OCI-LY3 (cell line): ENCODE measurements at regions not wholly inside any gene's neighbourhood (a gene's known extent, or its start where the extent isn't known, plus 50 kb on each side); places are given as distances from the start of the nearest gene placed in this dataset.

Experiments used
- H2AFZ ChIP-seq: fragments of 200-600, 300-600 bp; shearing (Covaris generic); 2 replicates; pipeline ENCODE4 v1.6.0; 2014; ENCODE audit warnings: antibody characterized with exemption, low read depth, low read length
- H3K27ac ChIP-seq: fragments of 200-600, 300-600 bp; sonication (generic); 2 replicates; pipeline ENCODE4 v1.5.1; 2014; ENCODE audit warnings: mild to moderate bottlenecking, low read length, moderate library complexity, mixed read lengths
- H3K27me3 ChIP-seq: fragments of 200-600, 300-600 bp; sonication (generic); 2 replicates; pipeline ENCODE4 v1.6.1; 2014; ENCODE audit warnings: low read depth, low read length, mixed read lengths
- H3K36me3 ChIP-seq: fragments of 200-600, 300-600 bp; sonication (generic); replicated peaks from 2 replicates; pipeline ENCODE3; 2014; ENCODE audit warnings: low read depth, low read length, mixed read lengths
- H3K4me1 ChIP-seq: fragments of 300-600, 200-600 bp; sonication (generic); 2 replicates; pipeline ENCODE4 v1.6.1; 2014; ENCODE audit warnings: low read length, mixed read lengths
- H3K4me2 ChIP-seq: fragments of 200-600, 300-600 bp; sonication (generic); 2 replicates; pipeline ENCODE4 v1.6.1; 2014; ENCODE audit warnings: low read length, mixed read lengths
- H3K4me3 ChIP-seq: fragments of 300-600, 200-600 bp; sonication (generic); 2 replicates; pipeline ENCODE4 v1.5.1; 2014; ENCODE audit warnings: antibody characterized with exemption, mild to moderate bottlenecking, low read length, moderate library complexity
- H3K79me2 ChIP-seq: fragments of 300-600, 200-600 bp; shearing (Covaris generic); 2 replicates; pipeline ENCODE4 v1.6.1; 2014; ENCODE audit warnings: mild to moderate bottlenecking, low read length, mixed read lengths
- H3K9ac ChIP-seq: fragments of 300-600, 200-600 bp; shearing (Covaris generic); 2 replicates; pipeline ENCODE4 v1.6.0; 2014; ENCODE audit warnings: mild to moderate bottlenecking, low read length, moderate library complexity
- H3K9me3 ChIP-seq: fragments of 200-600, 300-600 bp; shearing (Covaris generic); 2 replicates; pipeline ENCODE4 v1.6.1; 2014; ENCODE audit warnings: low read length, mixed read lengths; ENCODE audit not compliant: insufficient read depth
- H4K20me1 ChIP-seq: fragments of 200-600, 300-600 bp; sonication (generic); 2 replicates; pipeline ENCODE4 v1.6.1; 2016; ENCODE audit warnings: low read length, mixed read lengths; ENCODE audit not compliant: insufficient read depth
- EZH2phosphoT487 ChIP-seq: fragments of 200-600 bp; shearing (Covaris generic); IDR thresholded peaks from 2 replicates; pipeline ENCODE4 v1.6.1; 2018; ENCODE audit warnings: antibody characterized with exemption, mixed run types, low read depth
- TF ChIP-seq, protein P1 (sequence below): fragments of 200-600, 300-600 bp; sonication (generic); IDR thresholded peaks from 2 replicates; pipeline ENCODE4 v1.5.1; 2014; ENCODE audit warnings: antibody characterized with exemption, low read length, low read depth

DNA sequence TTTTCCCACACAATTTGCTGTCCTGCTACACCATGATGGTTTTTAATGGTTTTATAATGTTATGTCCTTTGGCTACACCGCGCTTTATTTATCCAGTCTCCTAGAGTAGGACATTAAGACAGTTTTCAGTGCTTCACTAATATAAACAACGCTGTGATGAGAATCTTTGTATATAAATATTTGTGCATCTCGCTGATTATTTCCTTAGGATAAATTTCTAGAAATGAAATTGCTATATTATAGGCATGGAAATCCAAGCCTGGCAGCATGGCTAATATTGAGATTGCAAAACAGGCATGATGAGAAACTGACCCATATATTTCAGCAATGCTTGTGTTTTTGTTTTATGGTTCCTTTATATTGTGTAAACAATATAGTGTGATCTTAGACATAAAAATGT, 81.4 kb upstream of the ATXN1 start:
- H3K4me2 ChIP-seq: no peak overlapping the region
- no peaks in the 10 kb centered on the region for H3K4me1 ChIP-seq
- TF ChIP-seq, protein P1, sequence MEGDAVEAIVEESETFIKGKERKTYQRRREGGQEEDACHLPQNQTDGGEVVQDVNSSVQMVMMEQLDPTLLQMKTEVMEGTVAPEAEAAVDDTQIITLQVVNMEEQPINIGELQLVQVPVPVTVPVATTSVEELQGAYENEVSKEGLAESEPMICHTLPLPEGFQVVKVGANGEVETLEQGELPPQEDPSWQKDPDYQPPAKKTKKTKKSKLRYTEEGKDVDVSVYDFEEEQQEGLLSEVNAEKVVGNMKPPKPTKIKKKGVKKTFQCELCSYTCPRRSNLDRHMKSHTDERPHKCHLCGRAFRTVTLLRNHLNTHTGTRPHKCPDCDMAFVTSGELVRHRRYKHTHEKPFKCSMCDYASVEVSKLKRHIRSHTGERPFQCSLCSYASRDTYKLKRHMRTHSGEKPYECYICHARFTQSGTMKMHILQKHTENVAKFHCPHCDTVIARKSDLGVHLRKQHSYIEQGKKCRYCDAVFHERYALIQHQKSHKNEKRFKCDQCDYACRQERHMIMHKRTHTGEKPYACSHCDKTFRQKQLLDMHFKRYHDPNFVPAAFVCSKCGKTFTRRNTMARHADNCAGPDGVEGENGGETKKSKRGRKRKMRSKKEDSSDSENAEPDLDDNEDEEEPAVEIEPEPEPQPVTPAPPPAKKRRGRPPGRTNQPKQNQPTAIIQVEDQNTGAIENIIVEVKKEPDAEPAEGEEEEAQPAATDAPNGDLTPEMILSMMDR: no peak
- no peak for TF ChIP-seq EZH2phosphoT487
- H3K36me3 ChIP-seq: no peaks in the 10 kb centered on the region
- no peak overlapping the region for H3K4me3 ChIP-seq
- H3K79me2 ChIP-seq: no peaks in the 10 kb centered on the region
- no peak overlapping the region for H2AFZ ChIP-seq
- H4K20me1 ChIP-seq: no peaks in the 10 kb centered on the region
- H3K9ac ChIP-seq: no peak overlapping the region
- no peaks in the 10 kb centered on the region for H3K9me3 ChIP-seq
- H3K27ac ChIP-seq: no peak overlapping the region
- no peaks in the 10 kb centered on the region for H3K27me3 ChIP-seq

DNA sequence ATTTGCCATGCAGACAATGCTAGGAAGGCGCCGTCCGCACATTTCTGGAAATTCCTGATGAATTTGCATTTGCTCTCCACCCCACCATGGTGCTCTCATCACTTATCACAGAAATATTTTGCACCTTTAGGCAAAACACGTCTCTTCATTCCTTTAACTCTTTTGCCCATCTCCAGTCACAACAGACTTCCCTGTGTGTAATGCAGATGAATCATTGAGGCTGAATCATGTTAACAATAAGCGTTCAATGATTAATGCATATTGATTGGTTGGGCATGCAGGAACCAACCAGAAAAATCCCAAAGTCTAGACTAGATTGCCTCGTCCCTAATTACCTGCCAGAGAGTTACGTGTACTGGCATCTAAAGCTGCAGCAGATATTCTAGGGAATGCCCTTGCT, 80.0 kb upstream of the ATXN1 start:
- TF ChIP-seq, protein P1: no peak
- no peak for TF ChIP-seq EZH2phosphoT487
- no peak overlapping the region for H3K27ac ChIP-seq
- H3K27me3 ChIP-seq: no peaks in the 10 kb centered on the region
- no peaks in the 10 kb centered on the region for H4K20me1 ChIP-seq
- H2AFZ ChIP-seq: no peak overlapping the region
- H3K79me2 ChIP-seq: no peaks in the 10 kb centered on the region
- H3K9me3 ChIP-seq: no peaks in the 10 kb centered on the region
- no peak overlapping the region for H3K9ac ChIP-seq
- H3K4me2 ChIP-seq: no peak overlapping the region
- H3K4me3 ChIP-seq: no peak overlapping the region
- H3K36me3 ChIP-seq: no peaks in the 10 kb centered on the region
- no peaks in the 10 kb centered on the region for H3K4me1 ChIP-seq

DNA sequence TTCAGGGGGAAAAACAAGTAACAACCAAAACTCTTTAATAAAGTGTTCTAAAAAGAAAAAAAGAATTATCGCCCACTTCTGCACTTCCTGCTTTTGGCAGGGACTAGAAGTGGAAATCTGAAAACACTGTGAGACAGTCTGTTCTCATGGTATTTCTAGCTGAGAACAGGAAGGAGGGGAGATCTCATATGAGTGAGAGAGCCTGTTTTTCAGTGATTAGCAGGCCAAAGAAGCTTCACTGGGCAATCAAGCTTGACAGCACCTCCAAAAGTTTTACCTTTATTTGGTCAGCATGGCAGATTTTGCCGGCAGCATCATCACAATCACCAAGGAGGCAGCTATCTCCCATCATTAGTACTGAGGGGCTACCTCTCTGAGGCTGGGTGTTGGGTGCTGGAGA, 79.5 kb upstream of the ATXN1 start:
- no peaks in the 10 kb centered on the region for H3K9me3 ChIP-seq
- H3K4me2 ChIP-seq: no peak overlapping the region
- no peak overlapping the region for H3K27ac ChIP-seq
- no peaks in the 10 kb centered on the region for H3K79me2 ChIP-seq
- H3K27me3 ChIP-seq: no peaks in the 10 kb centered on the region
- H2AFZ ChIP-seq: no peak overlapping the region
- TF ChIP-seq, protein P1: no peak
- no peak for TF ChIP-seq EZH2phosphoT487
- no peaks in the 10 kb centered on the region for H4K20me1 ChIP-seq
- H3K4me1 ChIP-seq: no peaks in the 10 kb centered on the region
- no peak overlapping the region for H3K4me3 ChIP-seq
- H3K36me3 ChIP-seq: no peaks in the 10 kb centered on the region
- H3K9ac ChIP-seq: no peak overlapping the region

DNA sequence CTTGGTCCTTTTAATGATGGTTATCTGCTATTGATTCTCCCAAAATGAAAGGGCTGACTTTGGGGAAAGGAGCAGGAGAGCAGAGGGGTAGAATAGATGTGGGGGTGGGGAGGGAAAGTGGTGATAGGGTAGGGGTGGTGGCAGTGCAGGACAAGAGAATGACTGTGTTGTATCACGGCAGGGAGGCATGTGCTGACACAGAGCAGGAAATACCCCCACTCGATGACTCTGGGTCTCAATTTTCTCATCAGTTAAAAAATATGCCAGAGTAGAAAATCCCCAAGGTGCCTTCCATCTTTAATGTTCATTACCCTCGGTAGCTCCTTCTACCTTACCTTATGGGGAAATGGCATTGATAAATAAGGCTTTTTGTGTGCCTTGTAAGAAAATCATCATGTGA, 79.0 kb upstream of the ATXN1 start:
- Histone ChIP-seq H3K4me2 (no peak overlapping the region), H3K79me2 (no peaks in the 10 kb centered on the region), H3K9me3 (no peaks in the 10 kb centered on the region), H4K20me1 (no peaks in the 10 kb centered on the region), H3K36me3 (no peaks in the 10 kb centered on the region), H3K27ac (no peak overlapping the region), H3K27me3 (no peaks in the 10 kb centered on the region), H3K9ac (no peak overlapping the region), H3K4me1 (no peaks in the 10 kb centered on the region), H2AFZ (no peak overlapping the region), H3K4me3 (no peak overlapping the region)
- TF ChIP-seq, protein P1: no peak
- TF ChIP-seq EZH2phosphoT487: no peak
